Panc1 (cell line): ENCODE measurements at regions not wholly inside any gene's neighbourhood (a gene's known extent, or its start where the extent isn't known, plus 50 kb on each side); places are given as distances from the start of the nearest gene placed in this dataset.

Experiments used
- ATAC-seq: fragments of 200-7000 bp; cut with Tn5 transposase; 2 replicates; pipeline ENCODE4 v1.9.1; 2020; ENCODE audit warnings: mild to moderate bottlenecking, moderate library complexity
- BruUV-seq: library from RNA; stranded (reverse); fragments of 400-500 nt; replicated peaks from 2 replicates; lab custom pipeline; 2021; lab: Mats Ljungman, UMichigan
- CTCF ChIA-PET: fragments of 300-600 bp; sonication (Branson Sonifier 250); formaldehyde crosslinking; loops from one replicate; lab custom pipeline; 2022; ENCODE audit warnings: antibody characterized with exemption; lab: Charles Lee
- POLR2A ChIA-PET: fragments of 300-600 bp; sonication (Branson Sonifier 250); formaldehyde crosslinking; loops from one replicate; lab custom pipeline; 2022; ENCODE audit warnings: antibody characterized with exemption; lab: Charles Lee
- DNase-seq: peaks from one replicate; pipeline ENCODE4 v3.0.0-alpha.2; 2010; ENCODE audit warnings: low read depth, low spot score
- H3K27ac ChIP-seq: 2 replicates; pipeline ENCODE4 v1.5.1; 2011; ENCODE audit warnings: mild to moderate bottlenecking, low read length, inconsistent platforms
- H3K27me3 ChIP-seq: fragments of 200-500 bp; sonication (Bioruptor generic); 2 replicates; pipeline ENCODE4 v1.6.0; 2014; ENCODE audit warnings: low read length, inconsistent platforms; ENCODE audit not compliant: control insufficient read depth, insufficient read depth
- H3K36me3 ChIP-seq: fragments of 200-500 bp; sonication (Bioruptor generic); 2 replicates; pipeline ENCODE4 v1.5.1; 2014; ENCODE audit warnings: inconsistent platforms, mild to moderate bottlenecking, low read length, moderate library complexity; ENCODE audit not compliant: control insufficient read depth, insufficient read depth
- H3K4me1 ChIP-seq: 2 replicates; pipeline ENCODE4 v1.5.1; 2011; ENCODE audit warnings: inconsistent platforms, mild to moderate bottlenecking, low read length, moderate library complexity; ENCODE audit not compliant: control insufficient read depth, insufficient read depth
- H3K4me3 ChIP-seq, 2 experiments: 2 replicates each; pipeline ENCODE4 v1.5.1; 2011 to 2012; ENCODE audit warnings: low read depth in 2 of 2, low read length in 2 of 2, mild to moderate bottlenecking in 2 of 2, inconsistent platforms in 1 of 2, moderate library complexity in 1 of 2
- H3K9me3 ChIP-seq: fragments of 200-500 bp; sonication (Bioruptor generic); 2 replicates; pipeline ENCODE4 v1.5.1; 2014; ENCODE audit warnings: low read depth, mild to moderate bottlenecking, inconsistent platforms, low read length, moderate library complexity; ENCODE audit not compliant: control insufficient read depth, insufficient read depth
- POLR2AphosphoS5 ChIP-seq: IDR thresholded peaks from 2 replicates; pipeline ENCODE4 v1.6.1; 2012; ENCODE audit warnings: mild to moderate bottlenecking, low read depth, low read length, moderate library complexity
- SIN3A ChIP-seq: IDR thresholded peaks from 2 replicates; pipeline ENCODE4 v1.6.1; 2012; ENCODE audit warnings: low read depth, mild to moderate bottlenecking, low read length, moderate library complexity, borderline replicate concordance; ENCODE audit not compliant: insufficient read depth
- TCF7L2 ChIP-seq: IDR thresholded peaks from 2 replicates; pipeline ENCODE4 v1.6.1; 2011; ENCODE audit warnings: mild to moderate bottlenecking, low read depth, low read length, inconsistent platforms
- in situ Hi-C: cut with HindIII; loops from 2 replicates; pipeline ENCODE4 v1.10.0; 2016; ENCODE audit warnings: low sequenced_read_pairs, low pct_unique_long_range_greater_than_20kb
- intact Hi-C: fragments of 100-400 bp; cut with micrococcal nuclease; formaldehyde crosslinking; loops from one replicate; pipeline ENCODE4 v1.10.0; 2022; ENCODE audit not compliant: unreplicated experiment
- TF ChIP-seq, protein P1 (sequence below): fragments of 450-650 bp; IDR thresholded peaks from 2 replicates; pipeline ENCODE4 v1.5.1; 2017; ENCODE audit warnings: mild to moderate bottlenecking
- TF ChIP-seq, protein P2 (sequence below), 2 experiments: IDR thresholded peaks; 2 replicates each; pipeline ENCODE4 v1.6.1; 2011 to 2012; ENCODE audit warnings: low read depth in 2 of 2, control low read depth in 1 of 2, low read length in 1 of 2, mild to moderate bottlenecking in 1 of 2, moderate library complexity in 1 of 2; ENCODE audit not compliant: insufficient read depth in 1 of 2

GRCh38 chr10:125260260-125260659 is 99.9 kb upstream of the CTBP2 start:
- CTCF ChIA-PET: no interaction called here
- no peak overlapping the region for H3K27ac ChIP-seq
- peaks cover 8% of the 10 kb centered on the region; the same call in 1 of the 2 replicates for H3K4me1 ChIP-seq
- POLR2A ChIA-PET: no interaction called here
- BruUV-seq: no TSS peak
- intact Hi-C loops: no loop called here
- H3K9me3 ChIP-seq: no peaks in the 10 kb centered on the region
- in situ Hi-C loops: no loop called here
- DNase-seq (no peak), ATAC-seq (no peak)
- no peaks in the 10 kb centered on the region for H3K36me3 ChIP-seq
- no peaks in the 10 kb centered on the region for H3K27me3 ChIP-seq
- no peak for TF ChIP-seq POLR2AphosphoS5
- TF ChIP-seq, protein P1, sequence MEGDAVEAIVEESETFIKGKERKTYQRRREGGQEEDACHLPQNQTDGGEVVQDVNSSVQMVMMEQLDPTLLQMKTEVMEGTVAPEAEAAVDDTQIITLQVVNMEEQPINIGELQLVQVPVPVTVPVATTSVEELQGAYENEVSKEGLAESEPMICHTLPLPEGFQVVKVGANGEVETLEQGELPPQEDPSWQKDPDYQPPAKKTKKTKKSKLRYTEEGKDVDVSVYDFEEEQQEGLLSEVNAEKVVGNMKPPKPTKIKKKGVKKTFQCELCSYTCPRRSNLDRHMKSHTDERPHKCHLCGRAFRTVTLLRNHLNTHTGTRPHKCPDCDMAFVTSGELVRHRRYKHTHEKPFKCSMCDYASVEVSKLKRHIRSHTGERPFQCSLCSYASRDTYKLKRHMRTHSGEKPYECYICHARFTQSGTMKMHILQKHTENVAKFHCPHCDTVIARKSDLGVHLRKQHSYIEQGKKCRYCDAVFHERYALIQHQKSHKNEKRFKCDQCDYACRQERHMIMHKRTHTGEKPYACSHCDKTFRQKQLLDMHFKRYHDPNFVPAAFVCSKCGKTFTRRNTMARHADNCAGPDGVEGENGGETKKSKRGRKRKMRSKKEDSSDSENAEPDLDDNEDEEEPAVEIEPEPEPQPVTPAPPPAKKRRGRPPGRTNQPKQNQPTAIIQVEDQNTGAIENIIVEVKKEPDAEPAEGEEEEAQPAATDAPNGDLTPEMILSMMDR: no peak
- no peak for TF ChIP-seq TCF7L2
- no peak for TF ChIP-seq SIN3A
- TF ChIP-seq, protein P2, sequence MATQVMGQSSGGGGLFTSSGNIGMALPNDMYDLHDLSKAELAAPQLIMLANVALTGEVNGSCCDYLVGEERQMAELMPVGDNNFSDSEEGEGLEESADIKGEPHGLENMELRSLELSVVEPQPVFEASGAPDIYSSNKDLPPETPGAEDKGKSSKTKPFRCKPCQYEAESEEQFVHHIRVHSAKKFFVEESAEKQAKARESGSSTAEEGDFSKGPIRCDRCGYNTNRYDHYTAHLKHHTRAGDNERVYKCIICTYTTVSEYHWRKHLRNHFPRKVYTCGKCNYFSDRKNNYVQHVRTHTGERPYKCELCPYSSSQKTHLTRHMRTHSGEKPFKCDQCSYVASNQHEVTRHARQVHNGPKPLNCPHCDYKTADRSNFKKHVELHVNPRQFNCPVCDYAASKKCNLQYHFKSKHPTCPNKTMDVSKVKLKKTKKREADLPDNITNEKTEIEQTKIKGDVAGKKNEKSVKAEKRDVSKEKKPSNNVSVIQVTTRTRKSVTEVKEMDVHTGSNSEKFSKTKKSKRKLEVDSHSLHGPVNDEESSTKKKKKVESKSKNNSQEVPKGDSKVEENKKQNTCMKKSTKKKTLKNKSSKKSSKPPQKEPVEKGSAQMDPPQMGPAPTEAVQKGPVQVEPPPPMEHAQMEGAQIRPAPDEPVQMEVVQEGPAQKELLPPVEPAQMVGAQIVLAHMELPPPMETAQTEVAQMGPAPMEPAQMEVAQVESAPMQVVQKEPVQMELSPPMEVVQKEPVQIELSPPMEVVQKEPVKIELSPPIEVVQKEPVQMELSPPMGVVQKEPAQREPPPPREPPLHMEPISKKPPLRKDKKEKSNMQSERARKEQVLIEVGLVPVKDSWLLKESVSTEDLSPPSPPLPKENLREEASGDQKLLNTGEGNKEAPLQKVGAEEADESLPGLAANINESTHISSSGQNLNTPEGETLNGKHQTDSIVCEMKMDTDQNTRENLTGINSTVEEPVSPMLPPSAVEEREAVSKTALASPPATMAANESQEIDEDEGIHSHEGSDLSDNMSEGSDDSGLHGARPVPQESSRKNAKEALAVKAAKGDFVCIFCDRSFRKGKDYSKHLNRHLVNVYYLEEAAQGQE (IDR thresholded peaks at IDR 0.05; ENCODE audit: insufficient read depth in 1 of 2, low read depth in 2 of 2, low read length in 1 of 2): no peak
- no peak overlapping the region for H3K4me3 ChIP-seq

GRCh38 chr10:125259651-125260050 is 99.3 kb upstream of the CTBP2 start:
- CTCF ChIA-PET: no interaction called here
- no peak overlapping the region for H3K4me3 ChIP-seq
- DNase-seq (no peak), ATAC-seq (no peak)
- no TSS peak for BruUV-seq
- no peak overlapping the region for H3K27ac ChIP-seq
- POLR2A ChIA-PET: no interaction called here
- intact Hi-C loops: no loop called here
- H3K4me1 ChIP-seq: peaks cover 8% of the 10 kb centered on the region; the same call in 1 of the 2 replicates
- H3K27me3 ChIP-seq: no peaks in the 10 kb centered on the region
- H3K9me3 ChIP-seq: no peaks in the 10 kb centered on the region
- TF ChIP-seq POLR2AphosphoS5: no peak
- TF ChIP-seq SIN3A: no peak
- TF ChIP-seq, protein P1: no peak
- no peak for TF ChIP-seq TCF7L2
- TF ChIP-seq, protein P2 (IDR thresholded peaks at IDR 0.05; ENCODE audit: insufficient read depth in 1 of 2, low read depth in 2 of 2, low read length in 1 of 2): no peak
- in situ Hi-C loops: no loop called here
- no peaks in the 10 kb centered on the region for H3K36me3 ChIP-seq
